ENCODE measurements at regions not wholly inside any gene's neighbourhood (a gene's known extent, or its start where the extent isn't known, plus 50 kb on each side); places are given as distances from the start of the nearest gene placed in this dataset.

- no peak overlapping the region for H3K4me3 ChIP-seq (ENCODE audit: low read depth in 1 of 2, low read length in 2 of 2)
- ATAC-seq (ENCODE audit: insufficient read depth, low read depth) (no peak), DNase-seq (no peak)
- H4K20me1 ChIP-seq (ENCODE audit: insufficient read depth, low read length): no peaks in the 10 kb centered on the region
- no peak overlapping the region for H3K9ac ChIP-seq (ENCODE audit: low read depth, low read length)
- H3K27me3 ChIP-seq (ENCODE audit: insufficient read depth, low read length, poor library complexity): no peaks in the 10 kb centered on the region
- no peak overlapping the region for H3K27ac ChIP-seq (ENCODE audit: low read length)
- no peak overlapping the region for H2AFZ ChIP-seq (ENCODE audit: low read depth, low read length)
- H3K79me2 ChIP-seq (ENCODE audit: insufficient read depth, low read length): no peaks in the 10 kb centered on the region
- no peaks in the 10 kb centered on the region for H3K9me3 ChIP-seq (ENCODE audit: insufficient read depth, low read length, severe bottlenecking)
- H3K4me1 ChIP-seq (ENCODE audit: insufficient read depth, low read length): peaks cover 4% of the 10 kb centered on the region; the same call in 1 of the 2 replicates
- no peak for TF ChIP-seq CTCF (IDR thresholded peaks at IDR 0.05; ENCODE audit: borderline replicate concordance, extremely low read depth, low read length, poor library complexity, severe bottlenecking)
- TF ChIP-seq EZH2 (IDR thresholded peaks at IDR 0.05; ENCODE audit: borderline replicate concordance, low read depth, low read length, severe bottlenecking): no peak
- no peaks in the 10 kb centered on the region for H3K36me3 ChIP-seq (ENCODE audit: insufficient read depth, low read length)
- no peak overlapping the region for H3K4me2 ChIP-seq (ENCODE audit: insufficient read depth, low read length)
These were observed 521.4 kb downstream of the PRR16 start for GRCh38 chr5:120985526-120985925.

- no peaks in the 10 kb centered on the region for H3K36me3 ChIP-seq (ENCODE audit: insufficient read depth, low read length)
- TF ChIP-seq EZH2 (IDR thresholded peaks at IDR 0.05; ENCODE audit: borderline replicate concordance, low read depth, low read length, severe bottlenecking): no peak
- TF ChIP-seq CTCF (IDR thresholded peaks at IDR 0.05; ENCODE audit: borderline replicate concordance, extremely low read depth, low read length, poor library complexity, severe bottlenecking): no peak
These were observed 524.4 kb downstream of the PRR16 start for GRCh38 chr5:120988491-120988890.

GRCh38 chr5:120988941-120989340, 524.8 kb downstream of the PRR16 start:
- H3K4me2 ChIP-seq (ENCODE audit: insufficient read depth, low read length): no peak overlapping the region
- no peak overlapping the region for H3K4me3 ChIP-seq (ENCODE audit: low read depth in 1 of 2, low read length in 2 of 2)
- DNase-seq: no peak
- no peak overlapping the region for H3K27ac ChIP-seq (ENCODE audit: low read length)
- H3K4me1 ChIP-seq (ENCODE audit: insufficient read depth, low read length): peaks cover 13% of the 10 kb centered on the region; the same call in 1 of the 2 replicates
- H3K36me3 ChIP-seq (ENCODE audit: insufficient read depth, low read length): peaks cover 2% of the 10 kb centered on the region; the same call in 1 of the 2 replicates
- no peaks in the 10 kb centered on the region for H3K27me3 ChIP-seq (ENCODE audit: insufficient read depth, low read length, poor library complexity)
- ATAC-seq (ENCODE audit: insufficient read depth, low read depth): no peak
- no peak for TF ChIP-seq CTCF (IDR thresholded peaks at IDR 0.05; ENCODE audit: borderline replicate concordance, extremely low read depth, low read length, poor library complexity, severe bottlenecking)
- no peak for TF ChIP-seq EZH2 (IDR thresholded peaks at IDR 0.05; ENCODE audit: borderline replicate concordance, low read depth, low read length, severe bottlenecking)
- no peaks in the 10 kb centered on the region for H3K79me2 ChIP-seq (ENCODE audit: insufficient read depth, low read length)
- H3K9ac ChIP-seq (ENCODE audit: low read depth, low read length): no peak overlapping the region
- H4K20me1 ChIP-seq (ENCODE audit: insufficient read depth, low read length): no peaks in the 10 kb centered on the region
- 0 out of 2 replicates have a peak overlapping the region, but pooled peaks have one; percentile 15 for H2AFZ ChIP-seq (ENCODE audit: low read depth, low read length)
- H3K9me3 ChIP-seq (ENCODE audit: insufficient read depth, low read length, severe bottlenecking): no peaks in the 10 kb centered on the region

More at GRCh38 chr5:120988491-120988890, 524.4 kb downstream of the PRR16 start:
- peaks cover 13% of the 10 kb centered on the region; the same call in 1 of the 2 replicates for H3K4me1 ChIP-seq (ENCODE audit: insufficient read depth, low read length)
- no peak overlapping the region for H3K27ac ChIP-seq (ENCODE audit: low read length)
- H3K4me3 ChIP-seq (ENCODE audit: low read depth in 1 of 2, low read length in 2 of 2): no peak overlapping the region
- no peaks in the 10 kb centered on the region for H3K27me3 ChIP-seq (ENCODE audit: insufficient read depth, low read length, poor library complexity)
- no peaks in the 10 kb centered on the region for H3K9me3 ChIP-seq (ENCODE audit: insufficient read depth, low read length, severe bottlenecking)
- H3K79me2 ChIP-seq (ENCODE audit: insufficient read depth, low read length): no peaks in the 10 kb centered on the region
- DNase-seq: no peak
- ATAC-seq (ENCODE audit: insufficient read depth, low read depth): no peak
- H4K20me1 ChIP-seq (ENCODE audit: insufficient read depth, low read length): no peaks in the 10 kb centered on the region
- H2AFZ ChIP-seq (ENCODE audit: low read depth, low read length): 0 out of 2 replicates have a peak overlapping the region, but pooled peaks have one; percentile 0
- H3K9ac ChIP-seq (ENCODE audit: low read depth, low read length): no peak overlapping the region
- H3K4me2 ChIP-seq (ENCODE audit: insufficient read depth, low read length): no peak overlapping the region
